Right atrium auricular region (tissue), 2 donors: ENCODE measurements at regions not wholly inside any gene's neighbourhood (a gene's known extent, or its start where the extent isn't known, plus 50 kb on each side); places are given as distances from the start of the nearest gene placed in this dataset.

Experiments used
- DNase-seq: peaks from one replicate; pipeline ENCODE4 v3.0.0-alpha.2; 2019; ENCODE audit warnings: low spot score
- H3K27ac ChIP-seq, 2 donors: fragments of 200-600 bp; sonication (generic); 1 replicate in 1 of 2; 2 replicates in 1 of 2; pipeline ENCODE4 v1.5.1; 2016 to 2019
- H3K27me3 ChIP-seq, 2 donors: fragments of 200-600 bp; sonication (generic); one replicate each; pipeline versions ENCODE4 v1.5.1 to v1.6.0; 2017 to 2019
- H3K36me3 ChIP-seq: fragments of 200-600 bp; sonication (generic); one replicate; pipeline ENCODE4 v1.5.1; 2016
- H3K4me1 ChIP-seq, 2 donors: fragments of 200-600 bp; sonication (generic); one replicate each; pipeline versions ENCODE4 v1.5.1 to v1.6.0; 2017 to 2019
- H3K4me3 ChIP-seq, 2 donors: fragments of 200-600 bp; sonication (generic); 1 replicate in 1 of 2; 2 replicates in 1 of 2; pipeline ENCODE4 v1.5.1; 2017 to 2019; ENCODE audit warnings: mild to moderate bottlenecking in 1 of 2, moderate library complexity in 1 of 2
- H3K9me3 ChIP-seq, 2 donors: fragments of 200-600 bp; sonication (generic); one replicate each; pipeline ENCODE4 v1.5.1; 2019
- TF ChIP-seq, protein P1 (sequence below), 2 donors: fragments of 200-600 bp; sonication (generic); IDR thresholded peaks; one replicate each; pipeline ENCODE4 v1.5.1; 2019; ENCODE audit warnings: antibody characterized with exemption in 2 of 2

- Histone ChIP-seq H3K4me3 (no peak overlapping the region), H3K27ac (no peak overlapping the region)
- no peak for DNase-seq
Observed at GRCh38 chr2:204370172-204370718, 175.0 kb upstream of the PARD3B start.

GRCh38 chr2:204373942-204374341 lies 171.3 kb upstream of the PARD3B start:
- no peak overlapping the region for H3K4me3 ChIP-seq
- TF ChIP-seq, protein P1, sequence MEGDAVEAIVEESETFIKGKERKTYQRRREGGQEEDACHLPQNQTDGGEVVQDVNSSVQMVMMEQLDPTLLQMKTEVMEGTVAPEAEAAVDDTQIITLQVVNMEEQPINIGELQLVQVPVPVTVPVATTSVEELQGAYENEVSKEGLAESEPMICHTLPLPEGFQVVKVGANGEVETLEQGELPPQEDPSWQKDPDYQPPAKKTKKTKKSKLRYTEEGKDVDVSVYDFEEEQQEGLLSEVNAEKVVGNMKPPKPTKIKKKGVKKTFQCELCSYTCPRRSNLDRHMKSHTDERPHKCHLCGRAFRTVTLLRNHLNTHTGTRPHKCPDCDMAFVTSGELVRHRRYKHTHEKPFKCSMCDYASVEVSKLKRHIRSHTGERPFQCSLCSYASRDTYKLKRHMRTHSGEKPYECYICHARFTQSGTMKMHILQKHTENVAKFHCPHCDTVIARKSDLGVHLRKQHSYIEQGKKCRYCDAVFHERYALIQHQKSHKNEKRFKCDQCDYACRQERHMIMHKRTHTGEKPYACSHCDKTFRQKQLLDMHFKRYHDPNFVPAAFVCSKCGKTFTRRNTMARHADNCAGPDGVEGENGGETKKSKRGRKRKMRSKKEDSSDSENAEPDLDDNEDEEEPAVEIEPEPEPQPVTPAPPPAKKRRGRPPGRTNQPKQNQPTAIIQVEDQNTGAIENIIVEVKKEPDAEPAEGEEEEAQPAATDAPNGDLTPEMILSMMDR (IDR thresholded peaks at IDR 0.05) = no peak

More at GRCh38 chr2:204370172-204370718, 175.0 kb upstream of the PARD3B start:
- Histone ChIP-seq H3K9me3 (no peaks in the 10 kb centered on the region), H3K36me3 (no peaks in the 10 kb centered on the region), H3K27me3 (no peaks in the 10 kb centered on the region), H3K4me1 (no peaks in the 10 kb centered on the region)
- TF ChIP-seq, protein P1 (IDR thresholded peaks at IDR 0.05) = no peak

DNA sequence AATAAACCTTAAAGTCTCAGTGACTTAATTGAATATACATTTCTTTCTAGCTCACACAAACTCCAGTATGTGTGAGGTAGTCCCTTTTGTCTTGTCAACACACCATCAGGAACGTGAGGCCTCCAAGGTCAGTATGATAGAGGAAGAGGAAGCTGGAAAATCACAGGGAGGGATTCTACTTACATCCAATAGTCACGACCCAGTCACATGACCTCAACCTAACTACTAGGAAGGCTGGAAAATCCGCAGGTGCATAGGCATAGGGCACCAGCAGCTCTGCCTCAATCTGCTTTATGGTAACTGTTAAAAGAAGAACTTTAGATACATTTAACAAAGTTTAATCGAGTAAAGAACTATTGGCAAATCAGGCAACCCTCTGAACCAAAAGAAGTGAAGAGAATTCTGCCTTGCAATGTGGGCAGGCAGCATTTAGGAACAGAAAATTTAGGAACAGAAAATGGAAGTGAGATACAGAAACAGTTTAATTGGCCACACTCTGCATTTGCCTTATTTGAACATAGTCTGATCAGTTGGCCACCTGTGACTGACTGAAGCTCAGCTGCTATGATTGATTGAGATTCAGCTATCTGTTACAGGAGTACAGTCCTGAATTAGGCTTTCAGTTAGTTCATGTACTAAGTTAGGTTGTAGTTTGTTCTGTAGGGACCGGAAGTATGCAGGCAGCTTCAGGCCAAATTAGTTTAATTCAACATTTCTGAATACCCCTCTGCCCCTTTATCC lies 165.0 kb upstream of the PARD3B start:
- no peak for DNase-seq
- no peak overlapping the region for H3K4me3 ChIP-seq
- no peaks in the 10 kb centered on the region for H3K27me3 ChIP-seq
- no peaks in the 10 kb centered on the region for H3K9me3 ChIP-seq
- H3K27ac ChIP-seq = no peak overlapping the region
- no peaks in the 10 kb centered on the region for H3K36me3 ChIP-seq
- H3K4me1 ChIP-seq = no peaks in the 10 kb centered on the region
- TF ChIP-seq, protein P1 (IDR thresholded peaks at IDR 0.05) = no peak

More at GRCh38 chr2:204373942-204374341, 171.3 kb upstream of the PARD3B start:
- Histone ChIP-seq H3K36me3 (no peaks in the 10 kb centered on the region), H3K27ac (no peak overlapping the region), H3K4me1 (no peaks in the 10 kb centered on the region), H3K9me3 (no peaks in the 10 kb centered on the region), H3K27me3 (no peaks in the 10 kb centered on the region)
- no peak for DNase-seq

DNA sequence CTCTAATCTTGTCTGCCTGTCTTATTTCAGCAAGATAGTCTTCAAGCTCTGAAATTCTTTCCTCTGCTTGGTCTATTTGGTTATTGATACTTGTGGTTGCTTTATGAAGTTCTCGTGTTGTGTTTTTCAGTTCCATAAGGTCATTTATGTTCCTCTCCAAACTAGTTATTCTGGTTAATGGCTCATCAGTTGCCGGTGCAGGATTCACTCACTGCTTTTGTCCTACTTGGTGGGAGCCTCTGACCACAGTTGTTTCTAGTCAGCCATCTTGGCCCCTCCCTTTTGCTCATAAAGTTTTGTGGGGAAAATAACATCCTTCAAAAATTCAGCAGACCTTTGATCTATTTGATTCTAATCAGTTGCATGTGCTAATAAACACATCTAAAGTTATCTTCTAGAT lies 158.6 kb upstream of the PARD3B start:
- H3K4me3 ChIP-seq = no peak overlapping the region
- no peak overlapping the region for H3K27ac ChIP-seq
- H3K9me3 ChIP-seq = no peaks in the 10 kb centered on the region
- H3K4me1 ChIP-seq = no peaks in the 10 kb centered on the region
- no peaks in the 10 kb centered on the region for H3K27me3 ChIP-seq
- no peak for DNase-seq
- TF ChIP-seq, protein P1 (IDR thresholded peaks at IDR 0.05) = no peak
- H3K36me3 ChIP-seq = no peaks in the 10 kb centered on the region

GRCh38 chr2:204389120-204389519 lies 156.2 kb upstream of the PARD3B start:
- TF ChIP-seq, protein P1 (IDR thresholded peaks at IDR 0.05) = no peak
- Histone ChIP-seq H3K4me3 (no peak overlapping the region), H3K9me3 (no peaks in the 10 kb centered on the region), H3K27ac (no peak overlapping the region), H3K36me3 (no peaks in the 10 kb centered on the region), H3K27me3 (no peaks in the 10 kb centered on the region), H3K4me1 (no peaks in the 10 kb centered on the region)
- no peak for DNase-seq
